SK-N-DZ (cell line): ENCODE measurements at regions not wholly inside any gene's neighbourhood (a gene's known extent, or its start where the extent isn't known, plus 50 kb on each side); places are given as distances from the start of the nearest gene placed in this dataset.
A peak's percentile ranks its signal among the peaks of the same experiment; 100 is the strongest.

Experiments
- DNase-seq: peaks from one replicate; pipeline ENCODE4 v3.0.0-alpha.2; 2015; ENCODE audit warnings: low spot score

DNA sequence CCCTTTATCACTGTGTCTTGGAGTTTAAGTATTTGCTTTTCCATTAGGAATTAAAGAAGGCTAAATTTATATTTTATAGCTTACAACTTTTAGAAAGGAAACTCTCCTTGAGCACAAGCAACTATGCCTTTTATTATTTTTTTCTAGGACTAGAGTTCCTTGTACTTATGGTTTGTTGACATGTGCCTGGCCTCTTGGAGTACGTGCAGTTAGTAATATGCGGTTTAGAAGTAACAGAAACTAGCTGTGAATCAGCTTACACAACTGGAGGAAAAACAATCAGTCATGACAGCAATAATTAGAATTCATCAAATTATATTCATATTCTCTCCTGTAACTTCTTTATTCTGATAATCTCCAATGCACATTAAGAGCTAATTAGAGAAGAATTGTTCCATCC lies 428.7 kb downstream of the AEBP2 start:
- no peak for DNase-seq

DNA sequence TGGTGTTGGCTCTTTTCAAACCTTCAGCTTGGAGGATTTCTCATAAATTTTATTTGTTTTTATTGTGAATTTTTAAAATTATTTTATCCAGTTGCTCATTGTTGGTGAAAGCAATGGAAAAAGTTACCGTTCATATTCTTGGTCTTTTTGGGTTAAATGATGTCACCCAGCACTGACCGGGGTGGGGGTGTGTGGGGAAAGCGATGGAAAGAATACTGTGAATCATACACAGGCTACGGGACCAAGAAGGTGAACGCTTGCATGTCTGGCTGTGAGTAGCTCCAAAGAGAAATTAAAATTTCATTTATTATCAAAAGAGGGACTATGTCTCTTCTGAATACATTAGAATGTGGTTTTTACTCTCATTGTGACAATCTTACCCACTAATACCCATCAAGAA lies 430.1 kb downstream of the AEBP2 start:
- DNase-seq: no peak

DNA sequence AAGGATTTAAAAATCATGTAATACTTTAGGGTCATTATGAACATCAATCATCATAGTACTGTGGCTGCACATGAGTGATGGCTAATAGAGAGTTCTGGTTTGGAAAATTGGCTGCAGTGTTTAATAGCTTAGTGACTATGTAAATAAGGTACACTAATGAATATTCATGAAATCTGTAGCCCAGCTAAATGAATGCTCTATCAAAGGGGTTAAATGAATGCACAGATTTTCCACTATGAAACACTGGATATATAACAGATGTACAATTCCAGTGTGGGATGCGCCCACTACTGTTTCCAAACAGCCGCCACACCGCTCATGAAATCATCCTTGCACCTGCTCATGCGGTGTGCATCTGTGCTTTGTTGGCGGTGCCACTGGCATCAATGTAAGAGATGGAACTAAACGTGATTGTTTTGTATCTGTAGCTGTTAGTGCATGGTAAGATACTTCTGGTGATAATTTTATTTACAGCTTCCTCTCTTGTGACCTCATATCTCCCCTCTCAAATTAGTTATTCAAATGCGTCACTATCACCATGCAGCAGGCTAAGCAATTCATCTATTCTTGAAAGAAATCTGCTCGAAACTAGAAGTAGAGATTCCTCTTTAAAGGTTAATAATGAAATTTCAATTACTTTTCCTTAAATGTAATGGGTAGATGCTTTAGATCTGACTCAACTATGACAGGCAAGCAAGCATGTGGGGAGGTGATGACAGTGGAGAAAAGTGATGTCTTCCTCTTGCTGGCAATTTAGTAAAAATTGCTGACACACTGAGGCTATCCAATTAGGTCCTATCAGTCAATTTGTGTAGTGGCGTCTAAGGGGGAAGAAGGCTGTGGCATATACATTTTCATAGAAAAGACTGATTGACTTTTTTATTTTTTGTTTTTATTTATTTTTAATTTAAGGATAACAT lies 433.6 kb downstream of the AEBP2 start:
- peak; percentile 35 for DNase-seq

DNA sequence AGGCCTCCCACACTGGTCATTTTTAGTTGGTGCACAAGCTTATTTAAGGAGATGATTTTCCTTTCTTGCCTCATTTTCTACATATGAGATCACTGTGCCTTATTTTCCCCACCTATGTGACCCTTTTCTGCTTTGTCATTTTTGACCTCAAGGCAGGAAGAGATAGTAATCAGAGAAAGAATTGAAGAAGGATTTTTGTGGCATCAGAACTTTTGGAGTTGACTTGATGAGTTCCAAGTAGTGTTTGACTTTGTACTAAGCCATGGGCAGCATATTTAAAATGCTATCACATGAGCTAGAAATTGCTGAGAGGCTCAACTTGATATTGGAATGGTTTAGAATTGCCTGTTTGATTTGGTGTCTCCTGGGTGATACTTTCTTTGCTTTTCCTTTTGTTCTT lies 440.8 kb downstream of the AEBP2 start:
- DNase-seq: no peak

DNA sequence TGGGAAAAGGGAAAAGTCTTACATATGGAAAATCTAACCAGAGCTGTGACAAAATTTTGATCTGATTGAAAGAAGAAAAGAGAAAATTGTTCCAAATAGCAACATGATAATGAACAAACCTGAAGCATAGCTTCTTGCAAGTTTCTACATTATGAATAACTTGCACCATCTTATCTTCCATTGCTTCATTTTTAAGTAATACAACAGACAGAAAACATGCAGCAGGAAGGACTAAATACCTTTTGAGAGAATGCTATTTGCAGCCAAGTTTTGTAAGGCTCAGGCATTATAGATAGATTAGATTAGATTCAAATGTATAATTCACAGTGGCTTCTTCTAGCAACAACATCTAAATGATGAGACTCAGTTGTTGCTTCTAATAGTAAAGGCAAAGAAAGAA lies 441.4 kb downstream of the AEBP2 start:
- no peak for DNase-seq

DNA sequence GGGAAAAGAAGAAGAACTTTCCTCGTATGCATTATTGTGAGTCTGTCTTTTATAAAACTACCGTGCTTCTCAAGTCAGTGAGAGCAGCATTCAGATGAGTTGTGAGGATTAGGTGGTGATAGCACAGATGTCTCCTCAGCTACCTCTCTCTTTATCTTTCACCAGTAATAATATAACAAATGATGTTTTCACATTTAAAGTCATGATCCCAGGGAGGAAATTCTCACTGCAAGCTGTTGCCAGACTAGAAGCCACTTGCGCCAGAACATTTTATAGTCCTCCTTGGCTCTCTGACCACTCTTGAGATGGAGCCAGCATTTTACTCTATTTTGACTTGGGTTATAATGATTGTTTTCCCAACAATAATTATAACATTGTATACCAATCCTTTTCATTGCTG lies 443.1 kb downstream of the AEBP2 start:
- DNase-seq: no peak

DNA sequence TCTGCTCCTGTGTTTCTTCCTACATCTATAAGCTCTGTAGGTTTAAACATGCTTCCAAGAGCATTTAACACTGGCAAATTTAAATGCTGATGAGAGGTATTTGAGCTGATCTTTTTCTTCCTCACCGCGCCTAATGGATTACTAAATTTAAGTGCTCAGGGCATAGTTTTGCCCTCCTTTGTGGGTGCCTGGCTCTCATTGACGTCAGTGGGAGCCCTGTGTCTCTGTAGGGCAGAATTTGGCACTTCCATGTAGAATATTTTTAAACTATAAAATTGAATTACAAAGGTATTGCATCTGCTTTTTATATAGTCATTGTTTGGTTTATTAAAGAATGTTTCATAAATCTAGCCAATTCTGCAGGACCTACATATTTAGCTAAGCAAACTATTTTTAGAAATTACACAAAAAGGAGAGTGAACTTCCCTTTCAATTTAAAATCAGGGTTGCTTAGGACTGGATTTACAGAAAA lies 444.8 kb downstream of the AEBP2 start:
- no peak for DNase-seq

DNA sequence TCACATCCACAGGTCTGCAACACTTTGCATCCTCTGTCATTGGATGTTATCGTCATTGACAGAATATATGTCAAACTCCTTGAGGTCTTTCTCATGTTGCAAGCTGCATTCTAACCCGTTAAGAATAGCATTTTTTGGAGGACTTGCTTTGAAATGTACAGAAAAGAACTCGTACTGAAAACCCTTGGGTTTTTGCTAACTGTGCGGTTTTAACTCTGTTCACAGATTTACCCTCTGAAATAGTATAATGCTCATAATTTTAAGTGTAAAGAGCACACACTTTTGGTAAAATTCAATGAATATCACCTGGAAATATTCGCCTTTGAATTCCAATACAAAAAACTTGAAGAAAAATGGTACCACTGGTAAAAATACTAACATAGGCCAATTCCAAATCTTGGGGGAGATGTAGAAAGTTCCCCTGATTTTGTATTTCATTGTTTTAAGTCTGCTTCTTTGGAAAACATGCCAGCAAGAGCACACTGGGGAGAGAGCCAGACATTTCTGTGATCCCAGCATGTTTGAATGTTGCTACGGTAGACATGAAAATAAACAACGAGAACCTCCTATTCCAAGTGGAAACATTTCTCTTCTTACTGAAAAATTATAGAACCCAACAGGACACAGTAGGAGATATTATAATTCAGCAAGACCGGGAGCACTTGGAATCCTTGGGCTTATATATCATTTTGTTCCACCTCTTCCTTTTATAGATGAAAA lies 446.0 kb downstream of the AEBP2 start:
- no peak for DNase-seq

DNA sequence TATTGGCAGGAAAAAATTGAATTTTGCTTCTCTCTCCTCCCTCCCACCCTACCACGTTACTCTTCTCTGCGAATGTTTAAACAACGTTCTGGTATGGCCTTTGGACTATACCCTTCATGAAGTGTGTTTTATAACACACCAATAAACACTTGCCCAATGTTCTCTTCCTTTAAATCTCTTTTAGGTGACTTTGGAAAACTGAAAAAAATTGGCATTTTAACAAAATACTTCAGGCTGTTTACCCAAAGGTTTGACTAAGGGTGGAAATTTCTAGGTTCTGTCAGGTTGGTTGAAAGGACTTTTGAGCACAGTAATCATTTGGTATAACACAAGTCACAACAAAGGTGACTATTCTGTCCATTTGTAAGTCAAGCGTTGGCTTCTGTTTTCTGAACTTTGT lies 446.8 kb downstream of the AEBP2 start:
- DNase-seq: no peak

DNA sequence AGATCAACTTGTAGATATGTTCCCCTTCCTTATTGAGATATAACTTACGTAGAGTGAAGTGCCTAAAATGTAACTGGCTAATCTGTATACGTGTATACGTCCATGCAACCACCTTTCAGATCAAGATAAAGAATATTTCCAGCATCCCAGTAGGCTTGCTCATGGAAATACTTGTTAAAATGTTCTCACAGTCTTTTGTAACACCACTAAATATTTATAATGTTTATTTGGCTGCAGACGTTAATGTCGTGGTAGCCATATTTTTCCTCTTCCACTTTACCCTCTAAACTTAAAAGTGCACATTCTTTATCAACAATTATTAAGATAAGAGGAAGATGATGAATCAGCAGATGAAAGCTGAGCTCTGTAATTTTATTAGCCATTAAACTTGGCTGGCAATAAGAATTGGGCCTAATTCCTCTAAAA lies 447.4 kb downstream of the AEBP2 start:
- DNase-seq: no peak

DNA sequence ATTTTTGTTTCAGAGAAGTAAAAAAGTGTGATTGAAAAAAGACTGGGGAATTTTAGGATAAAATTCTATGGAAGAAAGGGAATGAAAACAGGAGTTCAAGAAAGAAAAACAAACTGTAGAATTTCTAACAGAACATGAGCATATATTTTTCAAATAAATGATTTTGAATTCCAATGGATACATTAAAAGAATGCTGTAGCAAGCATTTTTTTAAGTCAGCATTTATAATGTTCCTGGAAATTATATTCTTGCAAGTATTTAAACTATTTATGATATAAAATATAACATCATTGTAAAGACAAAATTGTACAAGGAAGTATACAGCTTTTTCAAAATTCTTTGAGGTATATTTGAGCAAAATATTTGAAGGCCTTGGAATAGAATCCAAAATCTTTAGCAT lies 450.7 kb downstream of the AEBP2 start:
- DNase-seq: no peak

DNA sequence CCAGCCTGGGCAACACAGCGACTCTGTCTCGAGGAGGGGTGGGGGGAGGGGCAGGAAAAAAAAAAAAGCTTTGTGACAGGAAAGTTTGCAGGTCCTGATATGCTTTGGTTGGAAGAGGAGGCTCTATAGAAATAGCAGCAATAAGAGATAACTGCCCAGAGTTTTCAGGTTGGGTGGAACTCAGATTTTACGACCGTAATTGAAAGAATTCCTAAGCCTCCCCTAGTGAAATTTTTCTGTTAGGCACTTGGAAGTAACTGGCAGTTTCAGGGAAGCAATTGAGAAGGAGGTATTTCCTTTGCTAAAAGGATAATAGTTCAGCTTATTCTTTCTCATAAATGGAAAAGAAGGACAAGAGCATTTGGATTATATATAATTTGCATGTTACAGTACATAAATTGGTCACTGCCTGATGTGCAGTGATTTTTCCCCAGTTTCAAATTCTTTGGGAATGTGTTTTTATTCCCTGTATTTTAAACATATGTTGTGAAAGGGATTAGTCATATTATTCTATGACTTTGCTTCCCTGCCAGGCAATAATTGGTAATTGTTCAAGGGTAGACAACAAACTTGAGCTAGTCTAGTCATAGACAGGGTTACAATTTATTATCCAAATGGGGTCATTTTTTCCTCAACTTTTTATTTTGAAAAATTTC lies 452.8 kb downstream of the AEBP2 start:
- no peak for DNase-seq

DNA sequence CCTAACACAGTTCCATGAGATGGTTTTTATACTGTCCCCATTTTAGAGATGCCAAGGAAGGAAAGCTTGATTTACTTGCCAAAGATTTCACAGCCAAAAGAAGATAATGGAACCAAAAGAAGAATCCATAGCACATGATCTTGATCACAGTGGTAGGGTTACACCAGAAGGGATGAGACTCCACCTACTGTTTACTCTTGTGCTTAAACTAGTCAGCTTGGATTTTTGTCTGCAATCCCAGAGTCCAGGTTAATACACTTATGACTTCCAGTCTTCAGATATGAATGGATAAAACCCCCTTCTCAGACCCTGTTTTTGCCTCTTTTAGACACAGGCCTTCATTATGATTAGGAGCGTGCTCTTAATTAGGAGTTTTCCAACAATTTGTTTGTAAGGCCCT lies 454.2 kb downstream of the AEBP2 start:
- DNase-seq: no peak

DNA sequence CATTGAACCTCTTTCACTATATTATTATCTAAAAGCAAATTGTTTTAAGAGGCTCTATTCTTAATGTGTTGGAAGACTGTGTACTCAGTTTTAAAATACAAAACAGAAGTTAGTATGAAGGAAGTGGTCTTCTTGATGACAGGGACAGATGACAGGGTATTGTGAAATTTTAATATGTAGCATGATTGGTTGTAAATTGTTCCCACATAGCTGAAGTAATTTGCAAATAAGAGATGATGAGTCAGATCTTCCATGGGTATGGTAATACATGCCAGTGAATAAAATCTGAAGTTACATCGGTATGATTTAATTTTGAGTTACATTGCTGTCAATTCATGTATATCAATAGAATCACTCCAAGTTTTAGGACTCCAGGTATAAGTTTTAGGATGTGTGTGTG lies 454.8 kb downstream of the AEBP2 start:
- no peak for DNase-seq

DNA sequence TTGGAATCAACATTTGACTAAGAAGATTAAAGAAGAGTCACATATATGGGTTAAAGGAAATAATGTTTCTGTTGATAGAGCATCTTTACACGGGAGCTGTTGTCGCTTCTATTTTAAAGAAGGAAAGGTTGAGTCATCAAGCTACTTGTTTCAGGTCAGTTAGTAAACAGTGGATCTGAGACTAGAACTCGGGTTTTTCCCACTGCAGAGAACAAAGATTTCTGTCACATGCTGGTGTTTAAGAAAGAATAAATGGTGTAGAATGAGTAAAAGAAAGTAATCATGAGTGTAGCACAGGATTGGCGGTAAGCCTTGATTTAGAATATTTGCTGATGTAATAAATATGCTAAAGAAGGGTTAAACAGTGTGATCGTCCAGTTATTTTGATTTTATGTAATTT lies 455.5 kb downstream of the AEBP2 start:
- no peak for DNase-seq

DNA sequence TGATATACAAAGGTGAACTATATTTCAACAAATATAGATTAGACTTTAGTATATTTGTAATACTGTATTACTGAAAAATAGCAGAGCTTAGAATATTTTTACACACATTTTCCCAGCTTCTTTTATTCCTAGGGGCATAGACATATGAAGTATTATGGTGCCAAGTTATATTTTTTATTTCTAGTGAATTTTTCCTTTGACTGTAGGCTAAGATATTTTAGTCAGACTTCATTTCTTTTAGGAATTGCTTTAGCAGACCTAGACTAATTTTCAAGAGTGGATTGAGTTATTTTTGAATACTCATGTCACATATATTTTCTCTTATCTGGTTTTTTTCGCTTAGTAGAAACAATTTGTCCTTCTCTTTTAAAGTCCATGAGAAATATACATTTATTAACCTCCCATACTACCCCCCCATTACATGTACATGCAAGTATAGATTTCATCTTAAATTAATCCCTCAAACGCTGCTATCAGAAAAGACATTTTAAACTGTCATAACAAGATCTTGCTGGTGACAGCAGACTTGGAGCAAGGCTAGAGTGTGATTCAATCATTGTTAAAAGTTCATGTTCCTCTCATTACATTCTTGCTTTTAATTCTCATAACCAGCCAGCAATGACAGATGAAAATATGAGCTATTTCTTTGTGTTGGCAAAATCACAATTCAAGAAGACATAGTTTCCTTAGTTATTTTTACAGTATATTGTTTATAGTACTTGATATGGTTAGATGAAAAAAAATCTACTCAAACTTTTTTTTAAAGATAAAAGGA lies 456.1 kb downstream of the AEBP2 start:
- DNase-seq: no peak

DNA sequence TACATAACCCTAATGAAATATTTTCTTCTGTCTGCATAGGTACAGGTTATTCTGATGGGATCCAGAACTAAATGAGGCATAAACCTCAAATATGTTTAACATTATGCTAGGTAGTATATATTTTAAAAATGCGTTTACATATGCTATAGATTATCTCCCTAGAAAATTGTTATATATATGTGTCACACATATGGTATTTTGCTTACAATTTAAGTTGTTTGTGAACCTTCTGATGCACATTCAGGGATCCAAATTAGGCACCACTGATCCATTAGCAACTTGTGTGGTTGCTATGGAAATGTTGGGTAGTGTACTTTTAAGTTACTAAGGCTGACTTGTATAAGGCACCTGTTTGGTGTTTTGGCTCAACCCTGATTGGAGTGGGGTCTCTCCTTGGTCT lies 456.7 kb downstream of the AEBP2 start:
- no peak for DNase-seq

DNA sequence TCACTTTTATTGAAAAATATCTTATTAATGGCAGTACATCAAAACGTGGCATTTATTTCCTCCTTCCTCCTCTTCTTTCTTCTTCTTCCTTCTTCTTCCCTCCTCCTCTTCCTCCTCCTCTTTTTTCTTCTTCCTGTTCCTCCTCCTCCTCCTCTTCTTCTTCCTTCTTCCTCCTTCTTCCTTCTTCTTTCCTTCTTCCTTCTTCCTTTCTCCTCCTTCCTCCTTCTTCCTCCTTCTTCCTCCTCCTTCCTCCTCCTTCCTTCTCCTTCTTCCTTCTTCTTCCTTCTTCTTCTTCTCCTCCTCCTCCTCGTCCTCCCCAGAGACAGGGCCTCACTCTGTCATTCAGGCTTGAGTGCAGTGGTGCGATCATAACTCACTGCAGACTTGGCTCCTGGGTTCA lies 457.2 kb downstream of the AEBP2 start:
- DNase-seq: no peak

DNA sequence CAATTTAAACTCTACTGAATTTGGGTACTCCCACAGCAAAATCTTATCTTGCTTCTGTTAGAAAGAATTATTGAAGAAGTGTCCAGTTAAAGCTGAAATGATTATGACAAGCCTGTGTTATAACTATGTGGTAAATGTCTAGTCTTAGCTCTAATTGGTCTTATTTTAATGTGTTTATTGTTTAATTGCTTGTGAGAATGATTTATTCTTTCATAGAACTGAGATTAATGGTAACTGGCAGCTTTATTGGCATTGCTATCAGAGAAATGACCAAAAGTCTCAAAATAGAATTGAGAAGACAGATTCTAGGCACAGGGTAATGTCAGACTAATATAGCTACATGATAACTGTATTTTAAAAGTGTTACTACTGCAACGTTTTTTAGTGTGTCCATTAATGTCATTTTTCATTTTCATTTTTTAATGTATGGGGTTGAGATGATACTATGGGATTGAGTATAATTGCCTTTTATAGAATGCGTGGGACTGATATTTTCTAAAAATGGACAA lies 458.7 kb downstream of the AEBP2 start:
- no peak for DNase-seq

DNA sequence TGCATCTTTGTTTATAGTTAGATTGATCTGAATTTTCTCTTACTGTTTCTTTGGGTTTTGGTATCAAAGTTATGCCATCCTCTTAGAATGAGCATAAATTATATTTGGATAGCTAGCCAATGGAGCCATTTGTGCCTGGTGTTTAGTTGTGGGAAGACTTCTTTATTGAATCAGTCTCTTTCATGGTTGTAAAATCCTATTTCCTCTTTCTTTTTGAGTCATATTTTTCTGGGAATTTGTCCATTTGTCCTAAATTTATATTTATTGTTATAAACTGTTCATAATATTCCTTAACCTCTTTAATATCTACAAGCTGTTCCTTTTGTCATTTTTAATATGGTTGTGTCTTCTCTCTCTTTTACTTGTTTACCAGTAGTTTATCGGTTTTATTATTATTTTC lies 462.5 kb downstream of the AEBP2 start:
- no peak for DNase-seq

DNA sequence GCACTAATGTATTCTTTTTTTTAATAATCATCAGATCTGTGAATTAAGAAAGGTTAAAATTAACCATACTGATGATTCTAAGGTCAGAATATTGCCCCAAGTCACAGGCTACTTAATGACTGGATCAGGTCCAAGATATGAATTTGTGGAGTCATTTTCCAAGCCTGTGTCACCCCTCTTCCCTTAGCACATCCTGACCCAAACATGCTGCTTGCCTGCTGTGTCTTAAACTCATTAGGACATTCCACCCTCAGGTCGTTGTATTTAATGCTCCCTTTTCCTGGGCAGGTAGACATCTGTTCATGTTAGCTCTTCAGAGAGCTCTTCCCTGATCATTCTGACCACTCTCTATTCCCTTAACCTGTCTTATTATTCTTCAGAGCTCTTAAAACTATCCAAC lies 463.5 kb upstream of the PDE3A start:
- no peak for DNase-seq
